Endothelial cell of umbilical vein (primary cell): ENCODE measurements at regions not wholly inside any gene's neighbourhood (a gene's known extent, or its start where the extent isn't known, plus 50 kb on each side); places are given as distances from the start of the nearest gene placed in this dataset.

ENCODE experiments used
- FOS ChIP-seq: IDR thresholded peaks from 2 replicates; pipeline ENCODE4 v1.6.1; 2011; ENCODE audit warnings: mild to moderate bottlenecking, low read length, moderate library complexity, borderline replicate concordance; ENCODE audit not compliant: insufficient read depth
- POLR2A ChIP-seq: IDR thresholded peaks from 2 replicates; pipeline ENCODE4 v1.6.1; 2012; ENCODE audit warnings: low read depth, mild to moderate bottlenecking, control low read depth, low read length
- POLR2AphosphoS5 ChIP-seq: IDR thresholded peaks from 2 replicates; pipeline ENCODE4 v1.6.1; 2012; ENCODE audit warnings: low read depth, mild to moderate bottlenecking, control low read depth, low read length, moderate library complexity; ENCODE audit not compliant: insufficient read depth
- TF ChIP-seq, protein P1 (sequence below), 2 donors: IDR thresholded peaks; 1 replicate in 1 of 2; 2 replicates in 1 of 2; pipeline ENCODE4 v1.5.1; 2011; ENCODE audit warnings: low read length in 2 of 2, mild to moderate bottlenecking in 2 of 2, moderate library complexity in 2 of 2, control low read depth in 1 of 2, inconsistent platforms in 1 of 2, low read depth in 1 of 2; ENCODE audit not compliant: insufficient read depth in 1 of 2; ENCODE audit errors: extremely low read depth in 1 of 2
- TF ChIP-seq, protein P2 (sequence below): IDR thresholded peaks from 2 replicates; pipeline ENCODE4 v1.6.1; 2011; ENCODE audit not compliant: insufficient read depth, insufficient read length

DNA sequence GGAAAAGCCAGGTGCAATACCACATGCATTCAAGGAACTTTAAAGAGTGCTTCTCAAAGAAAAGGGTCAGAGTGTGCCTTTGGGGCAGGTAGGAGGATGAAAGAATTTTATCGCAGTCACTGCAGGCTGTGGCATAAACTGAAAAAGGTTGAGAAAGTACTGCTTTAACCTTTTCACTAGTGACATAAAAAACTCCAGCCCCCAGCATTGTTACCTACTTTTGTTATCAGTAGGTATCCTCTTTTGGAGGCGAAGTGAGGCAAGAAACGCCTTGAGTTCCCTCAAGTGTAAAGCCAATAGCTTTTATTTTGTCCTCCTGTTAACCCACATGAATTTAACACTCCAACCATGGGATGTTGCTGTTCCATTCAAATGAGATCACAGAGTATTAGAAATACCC, 64.7 kb upstream of the CHD1 start:
- TF ChIP-seq, protein P1, sequence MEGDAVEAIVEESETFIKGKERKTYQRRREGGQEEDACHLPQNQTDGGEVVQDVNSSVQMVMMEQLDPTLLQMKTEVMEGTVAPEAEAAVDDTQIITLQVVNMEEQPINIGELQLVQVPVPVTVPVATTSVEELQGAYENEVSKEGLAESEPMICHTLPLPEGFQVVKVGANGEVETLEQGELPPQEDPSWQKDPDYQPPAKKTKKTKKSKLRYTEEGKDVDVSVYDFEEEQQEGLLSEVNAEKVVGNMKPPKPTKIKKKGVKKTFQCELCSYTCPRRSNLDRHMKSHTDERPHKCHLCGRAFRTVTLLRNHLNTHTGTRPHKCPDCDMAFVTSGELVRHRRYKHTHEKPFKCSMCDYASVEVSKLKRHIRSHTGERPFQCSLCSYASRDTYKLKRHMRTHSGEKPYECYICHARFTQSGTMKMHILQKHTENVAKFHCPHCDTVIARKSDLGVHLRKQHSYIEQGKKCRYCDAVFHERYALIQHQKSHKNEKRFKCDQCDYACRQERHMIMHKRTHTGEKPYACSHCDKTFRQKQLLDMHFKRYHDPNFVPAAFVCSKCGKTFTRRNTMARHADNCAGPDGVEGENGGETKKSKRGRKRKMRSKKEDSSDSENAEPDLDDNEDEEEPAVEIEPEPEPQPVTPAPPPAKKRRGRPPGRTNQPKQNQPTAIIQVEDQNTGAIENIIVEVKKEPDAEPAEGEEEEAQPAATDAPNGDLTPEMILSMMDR (IDR thresholded peaks at IDR 0.05; ENCODE audit: extremely low read depth in 1 of 2, insufficient read depth in 1 of 2, low read depth in 1 of 2, low read length in 2 of 2) = no peak
- no peak for TF ChIP-seq POLR2A
- no peak for TF ChIP-seq POLR2AphosphoS5
- TF ChIP-seq, protein P2, sequence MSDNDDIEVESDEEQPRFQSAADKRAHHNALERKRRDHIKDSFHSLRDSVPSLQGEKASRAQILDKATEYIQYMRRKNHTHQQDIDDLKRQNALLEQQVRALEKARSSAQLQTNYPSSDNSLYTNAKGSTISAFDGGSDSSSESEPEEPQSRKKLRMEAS = no peak
- no peak for TF ChIP-seq FOS
